K562 (cell line): ENCODE measurements at regions not wholly inside any gene's neighbourhood (a gene's known extent, or its start where the extent isn't known, plus 50 kb on each side); places are given as distances from the start of the nearest gene placed in this dataset.

ENCODE experiments used
- CBX2 ChIP-seq: fragments of 200-600 bp; sonication (generic); IDR thresholded peaks from one replicate; pipeline ENCODE4 v1.6.1; 2012; ENCODE audit warnings: mild to moderate bottlenecking, low read length, inconsistent platforms; ENCODE audit not compliant: insufficient read depth, poor library complexity, severe bottlenecking
- POLR2AphosphoS5 ChIP-seq: IDR thresholded peaks from 2 replicates; pipeline ENCODE4 v1.6.1; 2011; ENCODE audit warnings: mild to moderate bottlenecking, low read depth, low read length, moderate library complexity; ENCODE audit not compliant: control insufficient read depth, insufficient read depth
- RBFOX2 ChIP-seq: fragments of 200-400 bp; formaldehyde crosslinking; IDR thresholded peaks from 2 replicates; pipeline ENCODE4 v1.6.1; 2017; ENCODE audit warnings: low read depth, mild to moderate bottlenecking, low read length, moderate library complexity
- ZNF76 ChIP-seq: fragments of 250-450 bp; sonication (Bioruptor Pico); IDR thresholded peaks from 2 replicates; pipeline ENCODE4 v1.4.0; 2020; ENCODE audit warnings: mild to moderate bottlenecking, moderate library complexity, borderline replicate concordance
- TF ChIP-seq, protein P1 (sequence below): fragments of 250-450 bp; sonication (Bioruptor Pico); IDR thresholded peaks from 2 replicates; pipeline ENCODE4 v1.8.0; 2022; ENCODE audit warnings: moderate library complexity, mild to moderate bottlenecking, inconsistent platforms

DNA sequence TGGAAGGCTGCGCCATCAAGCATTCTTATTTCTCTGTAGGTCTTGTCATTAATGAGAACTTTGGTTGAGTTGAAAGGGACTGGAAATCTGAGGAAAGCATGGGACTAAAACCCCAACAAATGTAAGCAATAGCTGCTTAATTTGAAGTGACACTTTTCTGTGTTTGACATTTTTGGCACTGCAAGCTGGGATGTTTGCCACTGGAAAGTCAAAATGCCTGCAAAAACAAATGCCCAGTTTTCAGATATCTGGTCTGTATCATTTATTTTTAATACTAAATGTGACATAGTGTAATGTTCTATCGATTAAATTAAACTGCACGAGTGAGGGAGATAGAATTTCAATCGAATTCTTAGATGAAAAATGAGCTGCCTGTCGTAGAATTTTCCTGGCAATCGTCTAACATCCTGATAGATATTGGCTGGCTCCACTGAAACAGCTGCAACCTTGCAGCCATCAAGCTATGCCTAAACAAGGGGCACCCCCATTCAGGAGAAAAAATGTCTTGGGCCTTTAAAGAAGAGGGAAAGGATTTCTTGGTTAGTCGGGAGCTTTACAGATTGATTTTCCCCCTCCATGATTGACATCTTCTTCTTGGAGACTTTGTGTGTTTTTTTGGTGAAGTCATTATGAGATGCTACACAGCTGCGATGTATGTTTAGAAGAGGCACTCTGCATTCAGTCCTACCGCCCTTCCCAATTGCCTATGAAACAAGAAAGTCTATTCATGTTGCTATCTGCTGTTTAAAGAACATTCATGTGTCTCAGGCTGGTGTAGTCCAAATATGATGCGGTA lies 316.7 kb upstream of the TBL1XR1 start:
- TF ChIP-seq ZNF76 (CRISPR knock-in tag) (no peak), POLR2AphosphoS5 (no peak), CBX2 (no peak), RBFOX2 (no peak)
- TF ChIP-seq, protein P1, sequence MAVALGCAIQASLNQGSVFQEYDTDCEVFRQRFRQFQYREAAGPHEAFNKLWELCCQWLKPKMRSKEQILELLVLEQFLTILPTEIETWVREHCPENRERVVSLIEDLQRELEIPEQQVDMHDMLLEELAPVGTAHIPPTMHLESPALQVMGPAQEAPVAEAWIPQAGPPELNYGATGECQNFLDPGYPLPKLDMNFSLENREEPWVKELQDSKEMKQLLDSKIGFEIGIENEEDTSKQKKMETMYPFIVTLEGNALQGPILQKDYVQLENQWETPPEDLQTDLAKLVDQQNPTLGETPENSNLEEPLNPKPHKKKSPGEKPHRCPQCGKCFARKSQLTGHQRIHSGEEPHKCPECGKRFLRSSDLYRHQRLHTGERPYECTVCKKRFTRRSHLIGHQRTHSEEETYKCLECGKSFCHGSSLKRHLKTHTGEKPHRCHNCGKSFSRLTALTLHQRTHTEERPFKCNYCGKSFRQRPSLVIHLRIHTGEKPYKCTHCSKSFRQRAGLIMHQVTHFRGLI = no peak
